ENCODE measurements at regions not wholly inside any gene's neighbourhood (a gene's known extent, or its start where the extent isn't known, plus 50 kb on each side); places are given as distances from the start of the nearest gene placed in this dataset.

- TF ChIP-seq CTCF (IDR thresholded peaks at IDR 0.05) (no peak), POLR2A (IDR thresholded peaks at IDR 0.05) (no peak)
Measured at GRCh38 chr2:52473526-52473925, 1294.1 kb upstream of the CHAC2 start.

Data from Peyer's patch (tissue), 4 donors.